ENCODE measurements at regions not wholly inside any gene's neighbourhood (a gene's known extent, or its start where the extent isn't known, plus 50 kb on each side); places are given as distances from the start of the nearest gene placed in this dataset.

GRCh38 chr3:96072226-96072625, 742.2 kb upstream of the EPHA6 start:
- Mint-ChIP-seq H3K4me3 (no peak overlapping the region), H3K27me3 (ENCODE audit: low read depth) (no peaks in the 10 kb centered on the region), H3K36me3 (ENCODE audit: insufficient read depth) (no peaks in the 10 kb centered on the region), H3K4me1 (ENCODE audit: low read depth) (no peaks in the 10 kb centered on the region), H3K9me3 (peaks cover 9% of the 10 kb centered on the region)
- ATAC-seq (no peak), DNase-seq (no peak)

- no peak for ATAC-seq
- H3K9me3 Mint-ChIP-seq, result peaks cover 6% of the 10 kb centered on the region
- no peak overlapping the region for H3K4me3 Mint-ChIP-seq
- no peaks in the 10 kb centered on the region for H3K4me1 Mint-ChIP-seq (ENCODE audit: low read depth)
- H3K36me3 Mint-ChIP-seq (ENCODE audit: insufficient read depth), result no peaks in the 10 kb centered on the region
- DNase-seq, result no peak
- H3K27me3 Mint-ChIP-seq (ENCODE audit: low read depth), result no peaks in the 10 kb centered on the region
These were observed 730.8 kb upstream of the EPHA6 start for GRCh38 chr3:96083610-96084009.

- no peak for DNase-seq
- Mint-ChIP-seq H3K36me3 (ENCODE audit: insufficient read depth) (no peaks in the 10 kb centered on the region), H3K9me3 (peaks cover 6% of the 10 kb centered on the region), H3K27me3 (ENCODE audit: low read depth) (no peaks in the 10 kb centered on the region), H3K4me3 (no peak overlapping the region), H3K4me1 (ENCODE audit: low read depth) (no peaks in the 10 kb centered on the region)
- ATAC-seq, result no peak
These were observed 728.4 kb upstream of the EPHA6 start for GRCh38 chr3:96086018-96086417.

- Mint-ChIP-seq H3K4me1 (ENCODE audit: low read depth) (no peaks in the 10 kb centered on the region), H3K36me3 (ENCODE audit: insufficient read depth) (no peaks in the 10 kb centered on the region), H3K9me3 (peaks cover 6% of the 10 kb centered on the region), H3K4me3 (no peak overlapping the region), H3K27me3 (ENCODE audit: low read depth) (no peaks in the 10 kb centered on the region)
- no peak for ATAC-seq
- DNase-seq, result no peak
These were observed 713.3 kb upstream of the EPHA6 start for GRCh38 chr3:96101006-96101560.

GRCh38 chr3:96106701-96107100, 707.7 kb upstream of the EPHA6 start:
- ATAC-seq (no peak), DNase-seq (no peak)
- no peaks in the 10 kb centered on the region for H3K27me3 Mint-ChIP-seq (ENCODE audit: low read depth)
- H3K4me3 Mint-ChIP-seq, result no peak overlapping the region
- H3K36me3 Mint-ChIP-seq (ENCODE audit: insufficient read depth), result no peaks in the 10 kb centered on the region
- H3K4me1 Mint-ChIP-seq (ENCODE audit: low read depth), result no peaks in the 10 kb centered on the region
- H3K9me3 Mint-ChIP-seq, result no peaks in the 10 kb centered on the region
